Fibroblast of peridontal ligament (primary cell): ENCODE measurements at regions not wholly inside any gene's neighbourhood (a gene's known extent, or its start where the extent isn't known, plus 50 kb on each side); places are given as distances from the start of the nearest gene placed in this dataset.

Experiments
- DNase-seq: peaks from one replicate; pipeline ENCODE4 v3.0.0-alpha.2; 2010; ENCODE audit errors: extremely low read depth

GRCh38 chr11:86119906-86120305 lies 51.0 kb upstream of the PICALM start:
- no peak for DNase-seq

- no peak for DNase-seq
These were observed 50.2 kb upstream of the PICALM start for GRCh38 chr11:86119077-86119476.
